ENCODE measurements at regions not wholly inside any gene's neighbourhood (a gene's known extent, or its start where the extent isn't known, plus 50 kb on each side); places are given as distances from the start of the nearest gene placed in this dataset.

- no peak for DNase-seq (ENCODE audit: low read depth)
- no peak for TF ChIP-seq CTCF (IDR thresholded peaks at IDR 0.05; ENCODE audit: low read length, missing control alignments)
- no peak overlapping the region for H3K4me3 ChIP-seq (replicated peaks; ENCODE audit: low read depth, low read length)
Observed at GRCh38 chr6:156715839-156716238, 61.3 kb upstream of the ARID1B start.

DNA sequence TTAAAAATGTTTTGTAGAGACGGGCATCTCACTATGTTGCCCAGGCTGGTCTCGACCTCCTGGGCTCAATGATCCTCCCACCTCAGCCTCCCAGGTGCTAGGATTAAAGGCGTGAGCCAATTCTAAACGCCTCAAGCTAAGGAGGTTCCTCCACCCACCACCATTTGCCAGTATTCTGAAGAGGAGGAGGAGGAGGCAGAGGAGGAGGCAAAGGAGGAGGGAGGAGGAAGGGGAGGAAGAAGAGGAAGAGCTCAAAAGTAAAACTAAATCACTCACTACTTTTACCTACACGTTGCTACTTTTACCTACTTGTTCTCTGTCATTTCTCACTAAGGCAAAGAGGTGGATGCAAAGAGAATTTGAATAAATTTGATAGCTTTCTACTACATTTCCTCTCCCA, 63.6 kb upstream of the ARID1B start:
- no peak overlapping the region for H3K4me3 ChIP-seq (replicated peaks; ENCODE audit: low read depth, low read length)
- TF ChIP-seq CTCF (IDR thresholded peaks at IDR 0.05; ENCODE audit: low read length, missing control alignments) = no peak
- no peak for DNase-seq (ENCODE audit: low read depth)

DNA sequence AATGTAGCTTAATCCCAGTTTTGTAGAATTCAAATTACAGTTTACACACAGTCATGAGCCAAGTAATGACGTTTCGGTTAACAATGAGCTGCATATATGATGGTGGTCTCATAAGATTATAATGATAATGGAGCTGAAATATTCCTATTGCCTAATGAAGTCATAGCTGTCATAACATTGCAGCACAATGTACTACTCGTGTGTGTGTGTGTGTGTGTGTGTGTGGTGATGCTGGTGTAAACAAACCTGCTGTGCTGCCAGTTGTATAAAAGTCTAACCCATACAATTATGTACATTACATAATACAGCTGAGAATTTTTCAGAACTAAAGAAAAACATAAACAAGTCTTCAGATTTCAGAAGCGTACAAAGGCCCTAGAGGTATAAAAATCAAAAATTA, 66.7 kb upstream of the ARID1B start:
- no peak for TF ChIP-seq CTCF (IDR thresholded peaks at IDR 0.05; ENCODE audit: low read length, missing control alignments)
- DNase-seq (ENCODE audit: low read depth) = no peak
- H3K4me3 ChIP-seq (replicated peaks; ENCODE audit: low read depth, low read length) = no peak overlapping the region

DNA sequence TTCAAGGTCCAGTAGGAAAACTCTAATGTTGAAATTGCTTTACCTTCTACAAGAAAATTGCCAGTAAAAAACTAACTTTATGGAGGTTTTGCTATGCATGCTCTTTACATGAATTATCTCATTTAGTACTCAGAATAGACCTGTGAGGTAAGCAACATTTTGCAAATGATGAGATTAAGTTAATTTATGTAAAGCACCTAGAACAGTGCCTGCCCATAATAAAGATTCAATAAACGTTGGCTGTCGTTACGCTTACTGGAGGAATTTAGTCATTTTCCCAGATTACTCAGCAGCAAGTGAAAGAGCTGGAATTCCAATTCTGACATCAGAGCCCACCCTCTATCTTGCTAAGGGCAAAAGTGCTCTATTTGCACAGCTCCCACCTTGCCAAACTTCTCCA, 69.4 kb upstream of the ARID1B start:
- DNase-seq (ENCODE audit: low read depth) = no peak
- TF ChIP-seq CTCF (IDR thresholded peaks at IDR 0.05; ENCODE audit: low read length, missing control alignments) = no peak
- H3K4me3 ChIP-seq (replicated peaks; ENCODE audit: low read depth, low read length) = no peak overlapping the region

GRCh38 chr6:156703719-156704118, 73.5 kb upstream of the ARID1B start:
- peak; percentile 80 for DNase-seq (ENCODE audit: low read depth)
- H3K4me3 ChIP-seq (replicated peaks; ENCODE audit: low read depth, low read length) = peak overlapping the region; percentile 4
- no peak for TF ChIP-seq CTCF (IDR thresholded peaks at IDR 0.05; ENCODE audit: low read length, missing control alignments)

DNA sequence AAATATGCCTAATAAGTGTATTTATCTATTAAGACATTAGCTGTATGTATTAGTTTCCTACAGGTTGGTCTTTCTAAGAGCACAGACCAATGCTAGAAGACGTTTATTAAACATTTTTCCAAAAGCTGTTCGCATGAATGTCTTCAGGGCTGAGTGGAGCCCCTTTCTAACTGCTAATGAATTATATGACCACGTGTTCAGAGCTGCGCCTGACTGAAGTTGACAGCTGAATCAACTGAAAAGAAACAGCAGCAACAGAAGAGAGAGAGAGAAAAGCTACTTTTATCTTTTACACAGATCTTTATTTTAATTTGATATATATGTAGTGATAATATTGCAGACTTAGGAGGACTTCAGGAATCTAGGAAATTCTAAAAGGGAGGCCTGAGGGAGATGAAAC, 75.2 kb upstream of the ARID1B start:
- DNase-seq (ENCODE audit: low read depth) = no peak
- TF ChIP-seq CTCF (IDR thresholded peaks at IDR 0.05; ENCODE audit: low read length, missing control alignments) = no peak
- H3K4me3 ChIP-seq (replicated peaks; ENCODE audit: low read depth, low read length) = no peak overlapping the region

GRCh38 chr6:156700440-156701057, 76.6 kb upstream of the ARID1B start:
- H3K4me3 ChIP-seq (replicated peaks; ENCODE audit: low read depth, low read length) = no peak overlapping the region
- no peak for DNase-seq (ENCODE audit: low read depth)
- TF ChIP-seq CTCF (IDR thresholded peaks at IDR 0.05; ENCODE audit: low read length, missing control alignments) = no peak
